Heart left ventricle (tissue), 16 donors: ENCODE measurements at regions not wholly inside any gene's neighbourhood (a gene's known extent, or its start where the extent isn't known, plus 50 kb on each side); places are given as distances from the start of the nearest gene placed in this dataset.

Source experiments
- ATAC-seq, 4 donors: fragments of 200-7000 bp; cut with Tn5 transposase; one replicate each; pipeline ENCODE4 v1.9.1; 2020 to 2022; ENCODE audit warnings: moderate library complexity in 4 of 4, mild to moderate bottlenecking in 3 of 4, moderate number of reproducible peaks in 1 of 4
- DNase-seq, 5 donors: peaks; one replicate each; pipeline ENCODE4 v3.0.0-alpha.2; 2020
- H3K27ac ChIP-seq, 12 donors: fragments of 200-600 bp; sonication (generic) in 4 of 12; one replicate each; pipeline versions ENCODE4 v1.5.0 to v1.8.0; 2016 to 2022; ENCODE audit warnings: mild to moderate bottlenecking in 2 of 12
- H3K27me3 ChIP-seq, 9 donors: fragments of 200-600 bp; sonication (generic) in 2 of 9; one replicate each; pipeline versions ENCODE4 v1.5.1 to v1.8.0; 2016 to 2022; ENCODE audit warnings: mild to moderate bottlenecking in 3 of 9
- H3K36me3 ChIP-seq, 9 donors: fragments of 200-600 bp; sonication (generic) in 2 of 9; one replicate each; pipeline versions ENCODE4 v1.5.0 to v1.8.0; 2018 to 2022; ENCODE audit warnings: mild to moderate bottlenecking in 2 of 9
- H3K4me1 ChIP-seq, 12 donors: fragments of 200-600 bp; sonication (generic) in 4 of 12; one replicate each; pipeline versions ENCODE4 v1.5.0 to v1.8.0; 2016 to 2022; ENCODE audit warnings: mild to moderate bottlenecking in 3 of 12
- H3K4me3 ChIP-seq, 12 donors: fragments of 200-600 bp; sonication (generic) in 4 of 12; one replicate each; pipeline versions ENCODE4 v1.5.0 to v1.8.0; 2017 to 2022; ENCODE audit warnings: mild to moderate bottlenecking in 9 of 12, moderate library complexity in 4 of 12
- H3K9me3 ChIP-seq, 12 donors: fragments of 200-600 bp; sonication (generic) in 4 of 12; one replicate each; pipeline versions ENCODE4 v1.5.0 to v1.8.0; 2016 to 2022; ENCODE audit warnings: mild to moderate bottlenecking in 1 of 12
- POLR2A ChIP-seq, 2 donors: fragments of 450-650 bp; IDR thresholded peaks; one replicate each; pipeline ENCODE4 v1.6.1; 2017; ENCODE audit warnings: antibody characterized with exemption in 2 of 2, mild to moderate bottlenecking in 2 of 2, moderate library complexity in 2 of 2
- WGBS, 4 donors: extraction: QIAGEN DNeasy Blood & Tissue Kit in 2 of 4; methylation state at CpG; one replicate each; pipeline versions ENCODE4 v1.1.5 to v1.1.7; 2013 to 2018; 5-methylcytosine and 5-hydroxymethylcytosine counted together
- intact Hi-C, 10 donors: fragments of 100-400 bp; cut with DNase I; formaldehyde crosslinking; loops; one replicate each; pipeline versions ENCODE4 v1.11.1 to v1.14.2; 2022
- TF ChIP-seq, protein P1 (sequence below), 12 donors: fragments of 200-600 bp; sonication (generic) in 4 of 12; IDR thresholded peaks; one replicate each; pipeline versions ENCODE4 v1.5.0 to v1.8.0; 2018 to 2022; ENCODE audit warnings: antibody characterized with exemption in 12 of 12, mild to moderate bottlenecking in 5 of 12
- donor health status: ischemic (EF 13 %, LVEDD 7.1; RV severe dilation, severe dysfunction).
- donor health status: healthy with polysubstance abuse.
- donor health status: DM: no; HTN: yes; CAD: no.
- donor health status: DM: no; HTN: no; CAD: no.
- donor health status: ischemic (EF 25% LVEDD 6.9; RV normal size, moderate dysfunction).
- donor health status: ischemic (EF 25% LVEDD 5.7; RV mildly dilated, moderate dysfunction).
- donor health status: healthy.
- donor health status: DM: yes; HTN: yes; CAD: no.
- donor health status: ischemic (EF 35%, LVEDD 5.7; RV mildly dilated, moderate dysfunction).
- donor health status: nonischemic (EF 11% LVEDD 7.7; RV severe dilation, severe dysfunction).
- donor health status: DM: yes; HTN: yes; CAD: no.
- donor health status: PGD.
- donor health status: ischemic (EF 29% LVEDD 5.4; RV normal size, mild dysfunction).
- donor health status: nonischemic (EF 23%, LVEDD 6.1; RV moderate dilation, normal function).

DNA sequence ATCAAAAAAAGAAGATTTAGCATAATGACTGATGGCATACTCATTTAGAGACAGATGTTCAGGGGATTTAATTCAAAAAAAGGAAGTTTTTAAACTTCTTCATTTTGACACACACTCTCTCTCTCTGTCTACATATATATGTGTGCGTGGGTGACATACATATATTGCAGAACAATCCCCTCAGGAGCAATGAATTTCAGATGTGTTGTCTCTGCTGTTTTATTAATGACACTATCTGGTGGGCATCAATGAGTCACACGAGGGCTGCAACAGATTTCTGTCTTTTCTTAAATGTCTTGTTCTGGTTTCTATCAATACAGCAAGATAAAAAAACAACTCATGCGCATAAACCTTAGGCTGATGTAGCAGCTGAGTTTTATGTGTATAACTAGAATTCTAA is 123.5 kb upstream of the SLCO6A1 start:
- Histone ChIP-seq H3K27ac (no peak overlapping the region), H3K9me3 (peaks cover 0 to 3% (median 0%) of the 10 kb centered on the region in 12 donors)
- WGBS, 4 donors = 65 to 69% (median 67%) methylated on average over 3 of the region's 3 CpGs

DNA sequence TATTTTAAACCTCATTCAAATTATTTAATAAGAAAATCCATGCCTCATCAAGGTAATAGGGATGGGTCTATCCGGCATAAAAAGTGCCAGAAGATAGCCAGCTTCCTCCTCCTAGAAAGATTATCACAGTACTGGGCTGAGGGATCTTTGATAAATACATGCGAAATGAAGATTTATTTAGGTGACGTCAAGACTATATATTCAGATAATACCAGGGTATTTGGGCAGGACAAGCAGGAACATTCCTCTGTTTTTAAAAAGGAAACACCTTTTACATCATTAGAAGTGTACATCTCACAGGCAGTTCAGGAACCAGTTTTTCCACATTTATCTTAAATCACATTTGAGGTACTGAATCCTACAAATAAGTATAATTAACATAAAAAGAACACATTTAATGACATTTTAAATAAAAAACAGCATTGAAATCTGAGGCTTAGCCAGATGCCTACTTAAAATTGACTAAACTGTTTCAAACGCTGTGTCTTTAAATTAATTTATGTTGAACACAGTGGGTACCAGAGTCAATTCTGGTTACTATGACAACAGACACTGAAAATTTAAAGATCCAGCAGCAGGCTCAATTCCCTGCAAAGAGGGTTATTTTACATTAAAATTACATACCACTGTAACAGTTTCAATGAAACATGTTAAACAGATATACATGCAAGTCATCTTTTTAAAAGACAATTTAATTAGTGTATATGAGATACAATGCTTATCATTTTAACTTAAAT is 124.7 kb upstream of the SLCO6A1 start:
- H3K9me3 ChIP-seq = peaks cover 0 to 3% (median 0%) of the 10 kb centered on the region in 12 donors
- no peaks in the 10 kb centered on the region for H3K36me3 ChIP-seq
- WGBS, 4 donors = 70 to 77% (median 75%) methylated on average over 4 of the region's 4 CpGs
- intact Hi-C loops = loop anchor here in 1 of 10 donors (2.0 kb wide), 1 partner anchor 15 kb away; no protein-coding TSS in a partner anchor
- no peak overlapping the region for H3K27ac ChIP-seq
- no peak for TF ChIP-seq POLR2A (IDR thresholded peaks at IDR 0.05)
- TF ChIP-seq, protein P1, sequence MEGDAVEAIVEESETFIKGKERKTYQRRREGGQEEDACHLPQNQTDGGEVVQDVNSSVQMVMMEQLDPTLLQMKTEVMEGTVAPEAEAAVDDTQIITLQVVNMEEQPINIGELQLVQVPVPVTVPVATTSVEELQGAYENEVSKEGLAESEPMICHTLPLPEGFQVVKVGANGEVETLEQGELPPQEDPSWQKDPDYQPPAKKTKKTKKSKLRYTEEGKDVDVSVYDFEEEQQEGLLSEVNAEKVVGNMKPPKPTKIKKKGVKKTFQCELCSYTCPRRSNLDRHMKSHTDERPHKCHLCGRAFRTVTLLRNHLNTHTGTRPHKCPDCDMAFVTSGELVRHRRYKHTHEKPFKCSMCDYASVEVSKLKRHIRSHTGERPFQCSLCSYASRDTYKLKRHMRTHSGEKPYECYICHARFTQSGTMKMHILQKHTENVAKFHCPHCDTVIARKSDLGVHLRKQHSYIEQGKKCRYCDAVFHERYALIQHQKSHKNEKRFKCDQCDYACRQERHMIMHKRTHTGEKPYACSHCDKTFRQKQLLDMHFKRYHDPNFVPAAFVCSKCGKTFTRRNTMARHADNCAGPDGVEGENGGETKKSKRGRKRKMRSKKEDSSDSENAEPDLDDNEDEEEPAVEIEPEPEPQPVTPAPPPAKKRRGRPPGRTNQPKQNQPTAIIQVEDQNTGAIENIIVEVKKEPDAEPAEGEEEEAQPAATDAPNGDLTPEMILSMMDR (IDR thresholded peaks at IDR 0.05) = no peak
- no peaks in the 10 kb centered on the region for H3K27me3 ChIP-seq
- peaks cover 0 to 23% (median 8%) of the 10 kb centered on the region in 12 donors for H3K4me1 ChIP-seq
- DNase-seq = no peak
- no peak for ATAC-seq
- no peak overlapping the region for H3K4me3 ChIP-seq

More for the DNA sequence above, 123.5 kb upstream of the SLCO6A1 start:
- no peak for ATAC-seq
- intact Hi-C loops = no loop called here
- no peaks in the 10 kb centered on the region for H3K27me3 ChIP-seq
- H3K4me3 ChIP-seq = no peak overlapping the region
- H3K36me3 ChIP-seq = no peaks in the 10 kb centered on the region
- DNase-seq = no peak
- TF ChIP-seq, protein P1 (IDR thresholded peaks at IDR 0.05) = no peak
- no peak for TF ChIP-seq POLR2A (IDR thresholded peaks at IDR 0.05)
- peaks cover 0 to 16% (median 7%) of the 10 kb centered on the region in 12 donors for H3K4me1 ChIP-seq

DNA sequence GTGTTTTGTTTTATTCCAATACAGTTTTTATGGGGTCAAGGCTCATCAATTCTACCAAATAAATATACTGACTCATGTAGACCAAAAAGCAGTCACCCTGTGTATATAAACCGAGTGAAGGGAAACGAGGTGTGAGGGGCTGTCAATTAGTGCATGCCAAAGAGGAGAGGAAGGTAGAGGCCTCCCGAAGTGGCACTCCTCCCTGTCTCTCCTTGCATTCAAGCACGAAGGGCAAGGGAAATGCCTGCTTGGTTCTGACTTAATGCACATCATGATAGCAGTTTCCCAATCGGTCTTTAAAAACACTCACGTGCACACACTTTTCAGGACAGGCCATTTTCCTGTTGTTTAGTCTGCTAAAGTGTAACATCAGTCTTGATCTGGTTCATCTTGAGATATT is 125.6 kb upstream of the SLCO6A1 start:
- intact Hi-C loops = loop anchor here in 1 of 10 donors (2.0 kb wide), 1 partner anchor 14 kb away; no protein-coding TSS in a partner anchor
- DNase-seq (no peak), ATAC-seq (no peak)
- Histone ChIP-seq H3K27me3 (no peaks in the 10 kb centered on the region), H3K4me3 (no peak overlapping the region), H3K36me3 (no peaks in the 10 kb centered on the region), H3K9me3 (peaks cover 0 to 3% (median 0%) of the 10 kb centered on the region in 12 donors), H3K4me1 (peaks cover 0 to 23% (median 8%) of the 10 kb centered on the region in 12 donors), H3K27ac (peak overlapping the region in 5 of 12 donors; percentile 0 to 75 (median 47))
- no peak for TF ChIP-seq POLR2A (IDR thresholded peaks at IDR 0.05)
- TF ChIP-seq, protein P1 (IDR thresholded peaks at IDR 0.05) = no peak
- WGBS, 4 donors = 36 to 57% (median 46%) methylated on average over 6 of the region's 6 CpGs

DNA sequence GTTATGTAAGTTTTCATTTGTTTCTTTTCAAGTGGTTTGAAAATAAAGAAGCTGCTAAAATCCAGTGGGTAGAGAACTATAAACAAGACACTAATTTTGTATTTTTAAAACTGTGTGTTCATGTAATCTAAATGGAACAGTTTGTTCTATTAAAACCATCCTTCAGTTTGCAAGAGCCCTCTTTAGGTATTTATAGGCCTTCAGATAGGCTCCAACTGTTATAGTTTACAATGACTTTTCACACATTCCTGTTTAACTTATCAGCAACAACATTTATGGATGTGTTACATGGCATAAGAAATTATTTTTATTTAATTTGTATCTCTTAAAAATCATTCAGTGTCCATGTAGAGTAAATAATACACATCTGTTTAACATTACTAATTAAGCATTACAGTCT is 126.7 kb upstream of the SLCO6A1 start:
- peaks cover 0 to 3% (median 0%) of the 10 kb centered on the region in 12 donors for H3K9me3 ChIP-seq
- H3K27me3 ChIP-seq = no peaks in the 10 kb centered on the region
- DNase-seq (no peak), ATAC-seq (peak; percentile 61 to 88 (median 71))
- peaks cover 0 to 23% (median 8%) of the 10 kb centered on the region in 12 donors for H3K4me1 ChIP-seq
- H3K4me3 ChIP-seq = no peak overlapping the region
- TF ChIP-seq, protein P1 (IDR thresholded peaks at IDR 0.05) = no peak
- no peak for TF ChIP-seq POLR2A (IDR thresholded peaks at IDR 0.05)
- no peaks in the 10 kb centered on the region for H3K36me3 ChIP-seq
- intact Hi-C loops = loop anchor here in 1 of 10 donors (2.0 kb wide), 1 partner anchor 13 kb away; no protein-coding TSS in a partner anchor
- peak overlapping the region; percentile 12 to 75 (median 45) for H3K27ac ChIP-seq
